ENCODE measurements at regions not wholly inside any gene's neighbourhood (a gene's known extent, or its start where the extent isn't known, plus 50 kb on each side); places are given as distances from the start of the nearest gene placed in this dataset.

DNA sequence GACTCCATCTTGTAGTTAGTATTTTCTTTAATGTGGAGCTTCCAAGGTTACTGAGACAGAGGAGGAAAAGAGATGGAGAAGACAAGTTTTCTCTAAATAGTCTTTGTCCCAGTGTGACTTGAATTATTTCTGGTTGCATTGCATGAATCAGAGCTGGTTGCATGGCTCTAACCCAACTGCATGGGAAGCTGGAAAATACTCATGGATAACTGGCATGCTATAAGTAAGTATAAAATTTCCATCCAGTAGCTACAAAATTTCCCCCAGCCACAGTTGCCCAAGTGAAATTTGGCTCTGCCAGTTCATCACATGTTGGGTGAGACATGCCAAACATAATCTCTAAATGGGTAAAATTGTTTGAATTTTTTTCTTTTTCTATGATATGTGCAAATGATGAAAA lies 1161.5 kb downstream of the CDH11 start:
- Mint-ChIP-seq H3K27me3 (no peaks in the 10 kb centered on the region), H3K27ac (no peak overlapping the region), H3K4me3 (no peak overlapping the region), H3K4me1 (no peaks in the 10 kb centered on the region), H3K9me3 (peaks cover 18 to 19% of the 10 kb centered on the region in 2 donors)
- DNase-seq (no peak), ATAC-seq (no peak)

DNA sequence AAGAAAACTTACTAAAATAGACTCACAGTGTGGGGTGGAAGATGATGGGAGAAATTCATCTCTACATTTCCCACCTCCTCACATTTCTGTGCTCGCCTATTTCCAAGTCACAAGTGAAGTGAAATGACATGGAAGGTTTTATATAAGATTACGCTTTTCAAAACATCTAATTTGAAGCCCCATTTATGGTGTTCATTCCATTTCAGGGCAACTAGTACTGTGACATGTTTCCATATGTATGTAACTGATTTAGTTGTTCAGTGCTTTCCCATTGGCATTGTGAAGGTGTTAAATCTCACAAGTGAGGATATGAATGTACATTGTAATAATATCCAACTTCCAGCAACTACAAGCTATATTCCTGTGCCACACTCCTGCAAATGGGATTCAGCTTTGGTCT lies 1174.8 kb downstream of the CDH11 start:
- no peak for DNase-seq
- H3K27me3 Mint-ChIP-seq = no peaks in the 10 kb centered on the region
- no peak for ATAC-seq
- no peaks in the 10 kb centered on the region for H3K4me1 Mint-ChIP-seq
- H3K27ac Mint-ChIP-seq = no peak overlapping the region
- peaks cover 10 to 13% of the 10 kb centered on the region in 2 donors for H3K9me3 Mint-ChIP-seq
- no peak overlapping the region for H3K4me3 Mint-ChIP-seq

DNA sequence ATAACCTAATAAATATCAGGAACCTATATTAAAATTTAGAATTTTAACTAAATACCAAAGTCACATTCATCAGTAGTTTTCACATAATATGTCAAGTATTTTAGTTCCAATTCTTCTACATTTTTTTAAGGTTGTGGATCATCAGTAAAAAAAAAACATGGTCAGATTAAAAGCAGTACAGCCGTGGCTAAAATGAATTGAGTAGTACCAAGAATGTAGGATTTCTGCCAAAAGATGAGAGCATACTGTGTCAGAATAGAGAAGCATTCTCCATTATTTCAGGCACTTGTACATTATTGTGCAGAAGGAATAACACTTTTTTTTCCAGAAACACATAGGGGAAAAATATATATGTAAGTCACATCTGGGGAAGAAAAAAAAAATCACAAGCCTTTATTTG lies 1176.1 kb downstream of the CDH11 start:
- H3K4me3 Mint-ChIP-seq = no peak overlapping the region
- H3K4me1 Mint-ChIP-seq = no peaks in the 10 kb centered on the region
- no peaks in the 10 kb centered on the region for H3K27me3 Mint-ChIP-seq
- no peak overlapping the region for H3K27ac Mint-ChIP-seq
- DNase-seq = no peak
- ATAC-seq = no peak
- H3K9me3 Mint-ChIP-seq = peaks cover 13 to 16% of the 10 kb centered on the region in 2 donors

DNA sequence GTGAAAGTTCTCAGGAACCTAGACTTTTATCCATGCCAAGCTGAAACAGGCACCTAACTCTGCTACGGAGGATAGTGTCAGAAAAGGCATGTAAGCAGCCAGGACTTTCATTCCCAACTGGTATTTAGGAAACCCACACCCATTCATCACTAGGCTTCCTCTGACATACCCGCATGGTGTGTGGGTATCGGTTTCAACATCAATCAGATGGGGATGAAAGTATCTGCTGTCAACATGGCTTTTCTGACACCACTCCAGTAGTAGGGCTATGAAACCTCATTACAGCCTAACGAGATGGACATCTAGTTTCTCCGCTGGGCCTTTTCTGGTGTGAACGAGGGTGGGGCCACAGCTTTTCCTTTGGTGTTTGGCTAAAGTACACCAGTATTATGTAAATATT lies 1178.3 kb downstream of the CDH11 start:
- Mint-ChIP-seq H3K4me3 (no peak overlapping the region), H3K9me3 (peaks cover 10 to 19% of the 10 kb centered on the region in 2 donors), H3K27ac (no peak overlapping the region), H3K27me3 (no peaks in the 10 kb centered on the region), H3K4me1 (no peaks in the 10 kb centered on the region)
- DNase-seq (no peak), ATAC-seq (no peak)

DNA sequence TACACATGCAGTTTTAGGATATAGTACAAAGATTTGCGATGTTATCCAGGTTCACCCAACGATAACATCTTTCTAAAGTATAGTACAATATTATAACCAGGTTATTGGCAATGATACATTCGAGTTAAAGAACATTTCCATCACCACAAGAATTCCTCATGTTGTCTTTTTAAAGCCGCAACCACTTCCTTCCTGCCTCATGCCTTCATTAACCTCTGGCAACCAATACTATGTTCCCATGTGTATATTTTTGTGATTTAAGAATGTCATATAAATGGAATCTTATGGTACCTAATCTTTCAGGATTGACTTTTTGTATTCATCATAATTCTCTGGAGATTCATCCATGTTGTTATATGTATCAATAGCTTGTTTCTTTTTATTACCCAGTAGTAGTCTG lies 1183.2 kb downstream of the CDH11 start:
- Mint-ChIP-seq H3K9me3 (peaks cover 12 to 35% of the 10 kb centered on the region in 2 donors), H3K27ac (no peak overlapping the region), H3K4me1 (no peaks in the 10 kb centered on the region), H3K27me3 (no peaks in the 10 kb centered on the region), H3K4me3 (no peak overlapping the region)
- ATAC-seq = no peak
- DNase-seq = no peak

DNA sequence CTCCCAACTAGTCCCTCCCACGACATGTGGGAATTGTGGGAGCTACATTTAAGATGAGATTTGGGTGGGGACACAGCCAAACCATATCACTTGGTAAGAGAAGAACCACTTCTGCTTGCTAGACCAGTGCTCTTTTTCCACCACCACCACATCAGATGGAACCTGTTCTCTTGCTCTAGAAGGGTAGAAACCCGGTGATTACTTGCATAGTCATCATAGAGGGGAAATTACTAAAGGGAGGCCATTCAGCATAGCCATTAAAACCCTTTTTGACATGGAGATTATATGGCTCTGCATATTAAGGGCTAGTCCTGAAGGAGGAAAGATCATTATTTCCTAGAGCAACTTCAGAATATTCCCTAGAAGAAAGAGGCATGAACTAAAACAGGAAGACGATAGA lies 1188.0 kb downstream of the CDH11 start:
- Mint-ChIP-seq H3K27me3 (no peaks in the 10 kb centered on the region), H3K27ac (no peak overlapping the region), H3K9me3 (peaks cover 5 to 16% of the 10 kb centered on the region in 2 donors), H3K4me1 (no peaks in the 10 kb centered on the region), H3K4me3 (no peak overlapping the region)
- ATAC-seq (no peak), DNase-seq (no peak)

DNA sequence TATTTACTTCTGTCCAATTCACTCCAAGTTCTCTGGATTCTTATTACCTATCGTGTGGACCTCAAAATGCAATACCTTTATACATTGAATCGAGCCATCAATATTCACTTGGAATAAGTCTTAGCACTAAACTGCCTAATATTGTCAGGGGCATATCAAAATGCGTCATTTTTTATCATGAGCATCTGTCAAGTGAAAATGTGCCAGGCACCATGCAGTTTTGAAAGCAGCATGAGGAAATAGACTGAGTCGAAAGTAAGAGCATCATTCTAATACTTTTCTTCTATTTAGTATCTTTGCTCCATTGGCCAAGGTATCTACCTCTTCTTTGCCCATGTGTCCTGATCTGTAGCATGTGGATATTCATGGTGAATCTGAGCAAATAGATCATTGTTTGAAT lies 1193.4 kb downstream of the CDH11 start:
- Mint-ChIP-seq H3K9me3 (peaks cover 6 to 12% of the 10 kb centered on the region in 2 donors), H3K4me1 (no peaks in the 10 kb centered on the region), H3K27me3 (no peaks in the 10 kb centered on the region), H3K27ac (no peak overlapping the region), H3K4me3 (no peak overlapping the region)
- DNase-seq (no peak), ATAC-seq (no peak)

DNA sequence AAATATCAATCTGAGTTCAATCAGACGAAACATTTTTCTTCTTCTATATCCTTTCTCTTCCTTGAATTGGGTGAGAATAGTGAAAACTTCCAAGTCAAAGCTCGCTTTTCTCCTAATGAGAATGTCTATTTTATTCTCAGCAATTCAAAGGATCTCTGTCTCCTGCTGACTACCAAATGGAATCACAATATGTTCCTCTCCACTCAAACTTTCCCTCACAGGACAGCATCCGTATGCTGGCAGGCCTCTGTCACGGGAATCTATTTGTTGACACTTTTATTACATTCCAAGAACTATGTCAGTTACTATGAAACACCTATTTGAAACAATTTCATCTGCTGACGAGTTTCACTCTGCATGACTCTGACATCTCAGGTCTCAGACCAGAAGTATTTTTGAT lies 1196.6 kb downstream of the CDH11 start:
- Mint-ChIP-seq H3K27ac (no peak overlapping the region), H3K4me1 (no peaks in the 10 kb centered on the region), H3K27me3 (no peaks in the 10 kb centered on the region), H3K4me3 (no peak overlapping the region), H3K9me3 (peaks cover 6 to 15% of the 10 kb centered on the region in 2 donors)
- no peak for DNase-seq
- no peak for ATAC-seq

DNA sequence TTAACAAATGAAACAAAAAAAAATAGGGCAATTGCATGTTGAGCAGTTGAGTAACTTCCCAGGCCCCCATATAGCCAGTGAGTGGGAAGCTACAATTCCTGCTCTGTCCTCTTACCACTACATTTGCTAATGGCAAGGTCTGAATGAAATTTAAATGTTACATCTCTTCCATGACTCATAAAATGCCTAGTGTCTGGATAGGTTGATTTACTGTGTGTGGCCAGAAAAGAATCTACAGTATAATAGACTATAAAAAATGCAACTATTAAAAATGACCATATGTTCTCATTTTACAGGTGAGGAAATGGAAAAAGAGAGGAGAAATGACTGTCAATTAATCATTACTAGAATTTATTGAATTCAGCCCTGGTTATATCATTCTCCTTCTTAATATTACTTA lies 1199.3 kb downstream of the CDH11 start:
- ATAC-seq (no peak), DNase-seq (no peak)
- H3K9me3 Mint-ChIP-seq = peaks cover 6 to 28% of the 10 kb centered on the region in 2 donors
- H3K4me1 Mint-ChIP-seq = no peaks in the 10 kb centered on the region
- H3K27me3 Mint-ChIP-seq = no peaks in the 10 kb centered on the region
- no peak overlapping the region for H3K27ac Mint-ChIP-seq
- H3K4me3 Mint-ChIP-seq = no peak overlapping the region

DNA sequence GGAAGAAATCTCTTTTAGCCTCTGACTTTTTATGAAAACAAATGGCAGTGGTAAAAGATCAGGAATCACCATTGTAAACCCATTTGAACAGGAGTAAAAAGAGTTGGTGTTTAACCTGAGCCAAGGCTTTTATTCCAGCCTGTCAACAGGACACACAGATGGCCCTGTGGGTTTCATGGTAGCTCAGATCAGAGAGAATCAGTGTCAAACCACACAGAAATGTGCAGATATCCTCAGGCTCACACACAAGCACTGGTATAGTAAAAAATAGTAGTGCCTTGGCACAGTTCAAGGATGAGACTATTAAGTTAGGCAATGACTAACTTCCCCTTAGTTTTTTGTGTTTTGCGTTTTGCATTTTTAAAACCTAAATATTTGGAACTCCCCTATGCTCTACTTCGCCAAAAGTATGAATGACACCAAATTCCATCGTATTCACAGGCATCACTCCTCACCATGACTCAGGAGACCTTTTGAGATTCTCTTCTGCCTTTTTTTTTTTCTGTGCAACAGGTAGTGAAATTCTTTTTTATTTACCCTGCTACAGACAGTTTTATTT lies 1200.0 kb downstream of the CDH11 start:
- ATAC-seq = no peak
- Mint-ChIP-seq H3K4me1 (no peaks in the 10 kb centered on the region), H3K27me3 (no peaks in the 10 kb centered on the region), H3K4me3 (no peak overlapping the region), H3K27ac (no peak overlapping the region), H3K9me3 (peaks cover 10 to 34% of the 10 kb centered on the region in 2 donors)
- no peak for DNase-seq

DNA sequence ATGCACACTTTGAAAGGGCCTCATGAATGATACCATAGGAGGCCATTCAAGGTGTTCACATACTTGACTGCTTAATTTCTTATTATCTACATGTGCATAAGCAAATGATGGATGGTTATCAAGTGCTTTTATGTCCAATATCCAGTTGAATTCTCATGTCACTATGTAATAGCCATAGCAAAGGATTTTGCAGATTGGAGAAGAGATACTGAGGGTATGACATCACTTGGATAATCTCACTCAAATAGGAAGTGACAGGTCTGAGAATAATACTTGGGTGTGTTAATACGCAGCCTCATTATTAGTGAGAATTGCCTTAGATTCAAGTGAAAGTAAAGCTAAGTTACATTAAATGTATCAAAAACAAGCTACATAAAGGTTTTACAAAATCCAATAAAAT lies 1208.6 kb downstream of the CDH11 start:
- H3K4me1 Mint-ChIP-seq = no peaks in the 10 kb centered on the region
- H3K4me3 Mint-ChIP-seq = no peak overlapping the region

DNA sequence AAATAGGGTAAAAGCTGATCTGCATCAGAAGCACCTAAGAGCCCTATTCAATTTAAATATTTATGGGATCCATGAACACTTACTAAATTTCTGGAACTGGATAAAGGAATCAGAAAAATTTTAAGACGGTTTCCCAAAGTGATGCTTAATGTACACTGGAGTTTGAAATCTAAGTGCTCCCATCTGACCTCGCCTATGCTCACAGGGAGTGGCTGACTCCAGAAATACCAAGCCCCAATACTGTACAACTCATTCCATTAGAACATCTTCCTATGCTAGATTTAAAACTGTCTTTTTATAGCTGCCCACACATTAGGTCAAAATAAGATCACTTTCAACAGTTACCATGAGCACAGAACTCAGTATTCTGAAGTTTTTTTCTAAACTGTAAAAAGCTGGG lies 1214.6 kb downstream of the CDH11 start:
- no peak overlapping the region for H3K4me3 Mint-ChIP-seq
- no peak for ATAC-seq
- no peaks in the 10 kb centered on the region for H3K27me3 Mint-ChIP-seq
- H3K27ac Mint-ChIP-seq = no peak overlapping the region
- peaks cover 0 to 16% of the 10 kb centered on the region in 2 donors for H3K9me3 Mint-ChIP-seq
- H3K4me1 Mint-ChIP-seq = no peaks in the 10 kb centered on the region
- DNase-seq = no peak

More for the DNA sequence above, 1208.6 kb downstream of the CDH11 start:
- Mint-ChIP-seq H3K27ac (no peak overlapping the region), H3K9me3 (peaks cover 19 to 20% of the 10 kb centered on the region in 2 donors), H3K27me3 (no peaks in the 10 kb centered on the region)
- DNase-seq = no peak
- no peak for ATAC-seq

DNA sequence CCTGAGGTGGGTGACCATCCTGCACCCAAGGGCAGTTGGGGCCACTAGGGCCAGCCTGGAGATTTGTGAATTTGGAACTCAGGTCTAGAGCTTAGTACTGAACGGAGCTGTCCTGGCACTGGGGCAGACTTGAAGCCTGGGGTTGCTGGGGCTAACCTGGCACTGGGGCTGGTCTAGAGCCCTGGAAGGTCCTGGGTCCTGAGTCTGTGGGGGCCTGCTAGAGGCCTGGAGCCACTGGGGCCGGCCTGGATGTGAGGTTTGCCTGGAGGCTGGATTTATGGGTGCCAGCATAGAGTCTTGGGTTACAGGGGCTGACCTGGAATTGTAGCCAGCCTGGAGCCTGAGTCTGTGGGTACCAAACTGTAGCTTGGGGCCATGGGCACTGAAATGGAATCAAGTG lies 1216.9 kb downstream of the CDH11 start:
- DNase-seq (no peak), ATAC-seq (no peak)
- Mint-ChIP-seq H3K9me3 (peaks cover 0 to 18% of the 10 kb centered on the region in 2 donors), H3K27me3 (no peaks in the 10 kb centered on the region), H3K4me1 (no peaks in the 10 kb centered on the region), H3K4me3 (no peak overlapping the region), H3K27ac (no peak overlapping the region)

DNA sequence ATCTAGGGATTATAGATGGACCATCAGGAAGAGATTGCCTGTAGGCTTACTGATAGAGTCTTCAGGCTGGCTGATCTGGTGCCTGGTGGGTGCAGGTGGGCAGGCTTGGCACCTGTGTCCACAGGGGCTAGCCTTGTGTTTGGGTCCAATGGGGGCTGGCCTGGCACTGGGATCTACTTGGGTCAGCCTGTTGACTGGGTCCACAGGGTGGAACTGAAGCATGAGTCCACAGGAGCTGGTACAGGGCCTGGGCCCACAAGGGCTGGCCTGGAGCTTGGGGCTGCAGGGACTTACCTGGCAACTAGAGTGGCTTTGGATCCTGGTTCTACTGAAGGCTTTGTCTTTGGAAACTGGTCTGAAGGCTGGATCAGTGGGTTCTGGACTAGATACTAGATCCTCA lies 1217.7 kb downstream of the CDH11 start:
- ATAC-seq = no peak

DNA sequence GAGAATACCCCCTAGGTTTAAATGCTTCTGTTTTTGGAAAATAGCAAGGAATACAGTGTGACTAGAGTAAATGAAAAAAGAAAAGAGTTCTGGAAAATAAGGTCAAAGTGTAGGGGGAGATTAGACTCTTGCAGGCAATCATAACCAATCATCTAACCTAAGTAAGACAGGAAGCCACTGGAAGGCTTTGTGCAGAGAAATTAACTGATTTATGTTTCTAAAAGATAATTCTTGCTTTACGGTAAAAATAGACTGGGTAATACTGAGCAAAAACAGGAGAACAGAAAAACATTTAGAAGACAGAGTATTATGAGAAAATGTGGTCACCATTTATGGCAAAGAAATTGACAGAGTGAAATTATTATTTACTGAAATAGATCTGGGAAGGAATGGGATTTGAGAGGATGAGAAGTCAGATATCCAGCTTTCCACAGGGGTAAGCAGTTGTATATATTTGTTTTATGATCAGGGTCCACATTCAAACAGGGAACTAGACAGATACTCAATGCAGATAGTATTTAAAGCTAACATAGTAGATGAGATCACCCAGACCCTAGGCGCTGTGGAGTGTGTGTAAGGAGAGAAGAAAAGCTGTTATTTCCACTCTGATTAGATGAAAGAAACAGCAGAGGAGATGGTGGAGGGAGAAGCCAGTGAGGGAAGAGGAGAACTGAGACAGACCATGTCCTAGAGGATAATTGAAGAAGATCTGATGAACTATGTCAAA lies 1225.3 kb downstream of the CDH11 start:
- ATAC-seq (no peak), DNase-seq (no peak)
- Mint-ChIP-seq H3K27me3 (no peaks in the 10 kb centered on the region), H3K4me1 (no peaks in the 10 kb centered on the region), H3K9me3 (peaks cover under 1 to 5% of the 10 kb centered on the region in 2 donors), H3K4me3 (no peak overlapping the region), H3K27ac (no peak overlapping the region)

More for the DNA sequence above, 1217.7 kb downstream of the CDH11 start:
- DNase-seq = no peak
- H3K9me3 Mint-ChIP-seq = peaks cover 0 to 20% of the 10 kb centered on the region in 2 donors
- H3K27ac Mint-ChIP-seq = no peak overlapping the region
- no peaks in the 10 kb centered on the region for H3K27me3 Mint-ChIP-seq
- no peaks in the 10 kb centered on the region for H3K4me1 Mint-ChIP-seq
- H3K4me3 Mint-ChIP-seq = no peak overlapping the region

DNA sequence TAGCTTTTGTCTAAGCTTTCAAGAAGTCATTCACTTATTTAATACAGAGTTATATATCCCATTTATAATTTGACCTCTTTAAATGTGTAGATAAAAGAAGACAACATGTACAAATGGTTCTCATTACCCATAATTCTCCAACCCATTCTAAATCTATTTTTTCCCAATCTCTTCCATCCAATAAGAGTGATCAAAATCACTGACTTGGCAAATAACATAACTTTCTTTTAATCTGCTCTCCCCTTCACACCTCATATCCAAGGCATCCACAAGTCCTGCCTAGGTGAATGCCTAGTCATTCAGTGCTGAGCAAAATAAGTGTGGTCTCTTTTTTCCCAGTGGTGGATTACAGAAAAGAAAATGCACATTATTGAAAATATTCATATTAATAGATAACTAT lies 1231.1 kb downstream of the CDH11 start:
- no peak overlapping the region for H3K27ac Mint-ChIP-seq
- no peaks in the 10 kb centered on the region for H3K27me3 Mint-ChIP-seq
- ATAC-seq (no peak), DNase-seq (no peak)
- H3K4me3 Mint-ChIP-seq = no peak overlapping the region
- H3K9me3 Mint-ChIP-seq = peaks cover 14 to 23% of the 10 kb centered on the region in 2 donors
- H3K4me1 Mint-ChIP-seq = no peaks in the 10 kb centered on the region

DNA sequence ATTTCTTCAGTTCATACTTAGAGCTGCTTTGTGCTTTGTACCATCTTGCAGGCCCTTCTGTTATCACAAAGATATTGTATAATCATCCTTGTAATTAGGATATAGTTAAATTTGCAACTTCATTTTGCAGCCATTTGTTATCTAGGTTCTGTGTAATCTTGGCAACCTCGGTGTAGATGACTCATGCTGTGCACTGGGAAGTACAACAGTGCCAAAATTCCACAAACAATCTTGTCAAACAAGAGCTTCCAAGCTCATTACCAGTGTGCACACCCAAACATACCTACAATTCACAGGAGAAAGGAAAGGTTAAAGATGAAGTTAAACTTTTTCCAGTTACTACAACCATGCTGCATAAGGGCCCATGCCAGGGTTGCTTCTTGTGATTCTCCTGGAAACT lies 1231.8 kb downstream of the CDH11 start:
- H3K9me3 Mint-ChIP-seq = peaks cover 14 to 23% of the 10 kb centered on the region in 2 donors
- H3K4me1 Mint-ChIP-seq = no peaks in the 10 kb centered on the region
- H3K27me3 Mint-ChIP-seq = no peaks in the 10 kb centered on the region
- DNase-seq (no peak), ATAC-seq (no peak)
- H3K27ac Mint-ChIP-seq = no peak overlapping the region
- no peak overlapping the region for H3K4me3 Mint-ChIP-seq

All from stimulated activated naive CD8-positive, alpha-beta T cell treated with anti-CD3 and anti-CD28 coated beads, Interleukin-15, amount 100 ng/mL, for 72 hours (primary cell).